H1 (cell line): ENCODE measurements at regions not wholly inside any gene's neighbourhood (a gene's known extent, or its start where the extent isn't known, plus 50 kb on each side); places are given as distances from the start of the nearest gene placed in this dataset.

Experiments
- CTCF ChIA-PET: fragments of 300-600 bp; sonication (Branson Sonifier 250); formaldehyde crosslinking; loops from one replicate; lab custom pipeline; 2021; ENCODE audit not compliant: partially characterized antibody; lab: Charles Lee
- POLR2A ChIA-PET: fragments of 300-600 bp; sonication (Branson Sonifier 250); formaldehyde crosslinking; loops from one replicate; lab custom pipeline; 2021; ENCODE audit warnings: inconsistent platforms; ENCODE audit not compliant: partially characterized antibody; lab: Charles Lee
- DNase-seq, 2 experiments: peaks; one replicate each; pipeline versions ENCODE4 v3.0.0 to v3.0.0-alpha.2; 2010 to 2022; ENCODE audit warnings: low spot score in 2 of 2, low read depth in 1 of 2, mixed read lengths in 1 of 2
- FAIRE-seq: peaks from 2 replicates; lab custom pipeline; 2011; peaks lifted over from hg19 to GRCh38; lab: Jason Lieb, UNC
- H2AFZ ChIP-seq: 2 replicates; pipeline ENCODE4 v1.8.1; 2012; ENCODE audit warnings: low read length, inconsistent platforms
- H2AK5ac ChIP-seq: 2 replicates; pipeline ENCODE4 v1.6.1; 2013; ENCODE audit warnings: low read depth, low read length
- H2BK120ac ChIP-seq: replicated peaks from 2 replicates; pipeline ENCODE3; 2013; ENCODE audit warnings: low read depth, low read length, inconsistent platforms
- H2BK12ac ChIP-seq: 2 replicates; pipeline ENCODE4 v1.6.1; 2013; ENCODE audit warnings: low read depth, low read length
- H2BK15ac ChIP-seq: 2 replicates; pipeline ENCODE4 v1.6.1; 2013; ENCODE audit warnings: low read length
- H2BK20ac ChIP-seq: 2 replicates; pipeline ENCODE4 v1.6.1; 2013; ENCODE audit warnings: low read length
- H2BK5ac ChIP-seq: 2 replicates; pipeline ENCODE4 v1.6.1; 2013; ENCODE audit warnings: low read depth, low read length
- H3K14ac ChIP-seq: 2 replicates; pipeline ENCODE4 v1.6.1; 2013; ENCODE audit warnings: inconsistent platforms; ENCODE audit not compliant: insufficient read length
- H3K18ac ChIP-seq: 2 replicates; pipeline ENCODE4 v1.6.1; 2013; ENCODE audit warnings: low read length; ENCODE audit errors: extremely low read depth
- H3K23ac ChIP-seq: 2 replicates; pipeline ENCODE4 v1.6.1; 2013; ENCODE audit warnings: inconsistent platforms; ENCODE audit not compliant: insufficient read length
- H3K23me2 ChIP-seq: 2 replicates; pipeline ENCODE4 v1.6.1; 2013; ENCODE audit warnings: low read depth, low read length
- H3K27ac ChIP-seq: 2 replicates; pipeline ENCODE4 v1.6.1; 2011; ENCODE audit warnings: low read depth, low read length, inconsistent platforms
- H3K27me3 ChIP-seq, 4 experiments: replicated peaks in 1 of 4; 1 replicate in 1 of 4; 2 replicates in 3 of 4; pipeline versions ENCODE4 v1.6.1 to v1.8.1; 2011 to 2013; ENCODE audit warnings: low read length in 3 of 4, mild to moderate bottlenecking in 3 of 4, inconsistent platforms in 2 of 4, mixed read lengths in 2 of 4, moderate library complexity in 1 of 4; ENCODE audit not compliant: control insufficient read depth in 3 of 4, insufficient read depth in 3 of 4; ENCODE audit errors: extremely low read depth in 1 of 4
- H3K36me3 ChIP-seq, 4 experiments: 2 replicates each; pipeline versions ENCODE4 v1.6.1 to v1.8.1; 2011 to 2013; ENCODE audit warnings: mild to moderate bottlenecking in 4 of 4, low read length in 3 of 4, moderate library complexity in 2 of 4, control low read depth in 1 of 4, inconsistent platforms in 1 of 4; ENCODE audit not compliant: insufficient read depth in 4 of 4, control insufficient read depth in 2 of 4
- H3K4ac ChIP-seq: replicated peaks from 2 replicates; pipeline ENCODE3; 2013; ENCODE audit warnings: low read length, low read depth, mixed read lengths, inconsistent platforms; ENCODE audit not compliant: insufficient read length
- H3K4me1 ChIP-seq, 4 experiments: replicated peaks in 1 of 4; 1 replicate in 1 of 4; 2 replicates in 3 of 4; pipeline versions ENCODE4 v1.6.1 to v1.8.1; 2011 to 2013; ENCODE audit warnings: low read length in 3 of 4, inconsistent platforms in 2 of 4, mixed read lengths in 1 of 4; ENCODE audit not compliant: insufficient read depth in 4 of 4, control insufficient read depth in 3 of 4
- H3K4me2 ChIP-seq, 2 experiments: 2 replicates each; pipeline versions ENCODE4 v1.6.1 to v1.8.1; 2011 to 2013; ENCODE audit warnings: low read depth in 2 of 2, low read length in 2 of 2, control low read depth in 1 of 2, inconsistent platforms in 1 of 2, mild to moderate bottlenecking in 1 of 2; ENCODE audit not compliant: insufficient read depth in 1 of 2
- H3K4me3 ChIP-seq, 4 experiments: fragments of 200-600, 300-600 bp in 1 of 4; sonication (generic), shearing (Covaris generic), sonication (Bioruptor Twin) in 1 of 4; 2 replicates each; pipeline versions ENCODE4 v1.5.1 to v1.8.1; 2011 to 2016; ENCODE audit warnings: low read length in 4 of 4, low read depth in 3 of 4, control low read depth in 2 of 4, inconsistent platforms in 2 of 4, mild to moderate bottlenecking in 2 of 4, mixed read lengths in 1 of 4, moderate library complexity in 1 of 4; ENCODE audit not compliant: insufficient read depth in 2 of 4; ENCODE audit errors: extremely low read depth in 1 of 4
- H3K56ac ChIP-seq: replicated peaks from 2 replicates; pipeline ENCODE3; 2013; ENCODE audit warnings: low read depth, mild to moderate bottlenecking, mixed read lengths, low read length, inconsistent platforms; ENCODE audit not compliant: insufficient read length
- H3K79me1 ChIP-seq: 2 replicates; pipeline ENCODE4 v1.6.1; 2013; ENCODE audit warnings: low read depth, low read length, control low read depth
- H3K79me2 ChIP-seq, 2 experiments: 2 replicates each; pipeline versions ENCODE4 v1.6.1 to v1.8.1; 2012 to 2013; ENCODE audit warnings: low read length in 2 of 2, mild to moderate bottlenecking in 2 of 2, inconsistent platforms in 1 of 2; ENCODE audit not compliant: insufficient read depth in 2 of 2, control insufficient read depth in 1 of 2
- H3K9ac ChIP-seq, 4 experiments: replicated peaks in 1 of 4; 1 replicate in 1 of 4; 2 replicates in 3 of 4; pipeline versions ENCODE4 v1.6.1 to v1.8.1; 2011 to 2013; ENCODE audit warnings: low read depth in 3 of 4, low read length in 3 of 4, control low read depth in 2 of 4, mild to moderate bottlenecking in 2 of 4, moderate library complexity in 2 of 4, inconsistent platforms in 1 of 4; ENCODE audit errors: extremely low read depth in 1 of 4
- H3K9me3 ChIP-seq, 2 experiments: 2 replicates each; pipeline versions ENCODE4 v1.6.1 to v1.8.1; 2012 to 2013; ENCODE audit warnings: mild to moderate bottlenecking in 2 of 2, moderate library complexity in 2 of 2, control low read depth in 1 of 2, inconsistent platforms in 1 of 2, low read depth in 1 of 2, low read length in 1 of 2, mixed read lengths in 1 of 2; ENCODE audit not compliant: insufficient read depth in 2 of 2
- H4K20me1 ChIP-seq, 2 experiments: replicated peaks in 1 of 2; 2 replicates each; pipeline versions ENCODE3 to v1.8.1; 2011 to 2013; ENCODE audit warnings: inconsistent platforms in 2 of 2, low read length in 2 of 2, mild to moderate bottlenecking in 1 of 2; ENCODE audit not compliant: insufficient read depth in 2 of 2, control insufficient read depth in 1 of 2
- H4K5ac ChIP-seq: 2 replicates; pipeline ENCODE4 v1.6.1; 2013; ENCODE audit warnings: low read length, low read depth, mixed read lengths, inconsistent platforms; ENCODE audit not compliant: insufficient read length
- H4K8ac ChIP-seq: 2 replicates; pipeline ENCODE4 v1.8.0; 2013; ENCODE audit warnings: mild to moderate bottlenecking, moderate library complexity, low read length, inconsistent platforms; ENCODE audit not compliant: insufficient read depth; ENCODE audit errors: extremely low read depth
- H4K91ac ChIP-seq: replicated peaks from 2 replicates; pipeline ENCODE3; 2013; ENCODE audit warnings: low read length, mixed read lengths, inconsistent platforms; ENCODE audit not compliant: insufficient read length
- BACH1 ChIP-seq: IDR thresholded peaks from 2 replicates; pipeline ENCODE4 v1.6.1; 2012; ENCODE audit warnings: low read length, improper control_type of control experiment
- CBX5 ChIP-seq: fragments of 300-800, 300-1000 bp; sonication (generic); IDR thresholded peaks from 2 replicates; pipeline ENCODE4 v1.7.1; 2016; ENCODE audit warnings: antibody characterized with exemption, low read length, low read depth
- EZH2 ChIP-seq: fragments of 200-600 bp; sonication (generic); IDR thresholded peaks from 2 replicates; pipeline ENCODE4 v1.7.1; 2012; ENCODE audit warnings: low read depth, mild to moderate bottlenecking, moderate library complexity, low read length, inconsistent platforms; ENCODE audit not compliant: severe bottlenecking
- KDM1A ChIP-seq: fragments of 200-600, 300-600 bp; sonication (generic); IDR thresholded peaks from 2 replicates; pipeline ENCODE4 v1.7.1; 2016; ENCODE audit warnings: mild to moderate bottlenecking, low read length, borderline replicate concordance
- MAFK ChIP-seq: IDR thresholded peaks from 2 replicates; pipeline ENCODE4 v1.6.1; 2012; ENCODE audit warnings: low read depth, mild to moderate bottlenecking, improper control_type of control experiment, low read length
- PHF8 ChIP-seq: fragments of 200-600 bp; sonication (generic); conservative IDR thresholded peaks from 2 replicates; pipeline ENCODE4 v1.7.1; 2012; ENCODE audit warnings: low read depth, mild to moderate bottlenecking, inconsistent platforms, low read length, moderate library complexity
- SAP30 ChIP-seq: fragments of 300-600 bp; sonication (generic); IDR thresholded peaks from 2 replicates; pipeline ENCODE4 v1.7.1; 2012; ENCODE audit warnings: low read length, moderate library complexity, mild to moderate bottlenecking, inconsistent platforms; ENCODE audit not compliant: insufficient read depth, insufficient replicate concordance
- SIX5 ChIP-seq: IDR thresholded peaks from 2 replicates; pipeline ENCODE4 v1.6.1; 2011; ENCODE audit warnings: mild to moderate bottlenecking, low read depth, low read length
- SP1 ChIP-seq: IDR thresholded peaks from 2 replicates; pipeline ENCODE4 v1.6.1; 2011; ENCODE audit warnings: low read depth, low read length
- SRF ChIP-seq: IDR thresholded peaks from 2 replicates; pipeline ENCODE4 v1.6.1; 2011; ENCODE audit warnings: mild to moderate bottlenecking, low read depth, low read length, moderate library complexity
- TAF7 ChIP-seq: optimal IDR thresholded peaks from 2 replicates; pipeline ENCODE3; 2011; ENCODE audit warnings: low read depth, mild to moderate bottlenecking, inconsistent platforms, low read length, moderate library complexity, borderline replicate concordance
- ZNF274 ChIP-seq: IDR thresholded peaks from 2 replicates; pipeline ENCODE4 v1.7.0; 2012; ENCODE audit warnings: low read length, borderline replicate concordance; ENCODE audit errors: extremely low read depth
- WGBS, 2 experiments: shearing (Covaris generic) in 1 of 2; methylation state at CpG; one replicate each; pipeline versions ENCODE4 v1.1.6 to v1.1.7; 2013 to 2015; ENCODE audit warnings: low lambda C conversion rate in 2 of 2, mixed read lengths in 2 of 2, inconsistent platforms in 1 of 2, low coverage in 1 of 2, missing lambda C conversion rate in 1 of 2; ENCODE audit not compliant: insufficient replicate concordance in 2 of 2, insufficient coverage in 1 of 2, insufficient read length in 1 of 2; ENCODE audit errors: extremely low coverage in 1 of 2, missing lambda C conversion rate in 1 of 2; 5-methylcytosine and 5-hydroxymethylcytosine counted together

DNA sequence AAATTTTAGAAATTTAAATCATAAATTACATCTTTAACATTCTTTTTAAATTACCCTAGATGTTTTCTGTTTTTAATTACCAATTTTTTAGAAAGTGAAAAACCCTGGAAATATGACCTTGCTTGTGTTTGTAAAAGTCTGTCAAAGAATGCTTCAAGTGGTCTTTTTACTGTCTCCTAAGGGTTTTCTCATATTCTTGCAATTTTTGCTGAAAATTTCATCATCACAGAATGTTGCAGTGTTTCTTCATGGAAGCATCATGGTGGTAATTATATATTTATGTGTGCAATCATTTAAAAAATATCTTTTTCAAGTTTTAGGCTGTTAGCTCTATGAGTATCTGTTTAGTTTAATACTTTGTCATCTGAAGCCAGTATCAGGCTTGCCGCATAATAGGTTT, 178.2 kb downstream of the HDGFL1 start:
- Histone ChIP-seq H2AFZ (no peak overlapping the region), H2BK120ac (no peak overlapping the region), H2BK20ac (no peak overlapping the region), H3K79me2 (no peaks in the 10 kb centered on the region), H3K9ac (no peak overlapping the region), H4K8ac (no peak overlapping the region), H4K20me1 (no peaks in the 10 kb centered on the region), H3K27ac (no peak overlapping the region), H3K4me3 (no peak overlapping the region), H2BK5ac (no peak overlapping the region), H3K4me1 (no peaks in the 10 kb centered on the region), H3K23me2 (no peaks in the 10 kb centered on the region), H4K5ac (no peak overlapping the region), H3K23ac (no peak overlapping the region), H3K4me2 (no peak overlapping the region), H2BK12ac (no peak overlapping the region), H3K18ac (no peak overlapping the region), H2BK15ac (no peak overlapping the region), H3K56ac (no peak overlapping the region), H3K36me3 (no peaks in the 10 kb centered on the region), H2AK5ac (no peak overlapping the region), H3K14ac (no peak overlapping the region), H3K79me1 (no peaks in the 10 kb centered on the region), H3K27me3 (no peaks in the 10 kb centered on the region), H3K4ac (no peak overlapping the region), H4K91ac (no peak overlapping the region), H3K9me3 (no peaks in the 10 kb centered on the region)
- POLR2A ChIA-PET, result no interaction called here
- FAIRE-seq (no peak), DNase-seq (no peak)
- CTCF ChIA-PET, result no interaction called here
- 59% methylated on average over 1 of the region's 1 CpG; no CpG with 5 or more reads in 1 of the 2 experiments for WGBS, 2 experiments
- TF ChIP-seq SIX5 (no peak), PHF8 (no peak), MAFK (no peak), KDM1A (no peak), CBX5 (no peak), SRF (no peak), TAF7 (no peak), SAP30 (no peak), SP1 (no peak), EZH2 (no peak), ZNF274 (no peak), BACH1 (no peak)
